ENCODE measurements at regions not wholly inside any gene's neighbourhood (a gene's known extent, or its start where the extent isn't known, plus 50 kb on each side); places are given as distances from the start of the nearest gene placed in this dataset.

- DNase-seq: no peak
Observed at GRCh38 chr2:147495734-147496133, 349.1 kb upstream of the ACVR2A start.

- no peak for DNase-seq
Observed at GRCh38 chr2:147492471-147492870, 352.4 kb upstream of the ACVR2A start.

GRCh38 chr2:147491506-147491905 is 353.3 kb upstream of the ACVR2A start:
- DNase-seq: no peak

- no peak for DNase-seq
Observed at GRCh38 chr2:147490401-147491261, 354.2 kb upstream of the ACVR2A start.

- DNase-seq: no peak
Observed at GRCh38 chr2:147488472-147488871, 356.4 kb upstream of the ACVR2A start.

GRCh38 chr2:147487978-147488289 is 356.9 kb upstream of the ACVR2A start:
- DNase-seq: no peak

- no peak for DNase-seq
Observed at GRCh38 chr2:147487286-147487977, 357.4 kb upstream of the ACVR2A start.

GRCh38 chr2:147485210-147485851 is 359.5 kb upstream of the ACVR2A start:
- DNase-seq: no peak

GRCh38 chr2:147483911-147484310 is 360.9 kb upstream of the ACVR2A start:
- DNase-seq: no peak

GRCh38 chr2:147482916-147483669 is 361.7 kb upstream of the ACVR2A start:
- DNase-seq: no peak

GRCh38 chr2:147482111-147482895 is 362.5 kb upstream of the ACVR2A start:
- no peak for DNase-seq

GRCh38 chr2:147479358-147479757 is 365.5 kb upstream of the ACVR2A start:
- no peak for DNase-seq

GRCh38 chr2:147473075-147473474 is 371.8 kb upstream of the ACVR2A start:
- no peak for DNase-seq

GRCh38 chr2:147471126-147471525 is 373.7 kb upstream of the ACVR2A start:
- no peak for DNase-seq

GRCh38 chr2:147469471-147469870 is 375.4 kb upstream of the ACVR2A start:
- no peak for DNase-seq

GRCh38 chr2:147468963-147469362 is 375.9 kb upstream of the ACVR2A start:
- DNase-seq: no peak

GRCh38 chr2:147468349-147468748 is 376.5 kb upstream of the ACVR2A start:
- DNase-seq: no peak

- DNase-seq: no peak
Observed at GRCh38 chr2:147467441-147467840, 377.4 kb upstream of the ACVR2A start.

- no peak for DNase-seq
Observed at GRCh38 chr2:147464737-147465357, 380.0 kb upstream of the ACVR2A start.

GRCh38 chr2:147463881-147464520 is 380.8 kb upstream of the ACVR2A start:
- DNase-seq: no peak

GRCh38 chr2:147460155-147460554 is 384.7 kb upstream of the ACVR2A start:
- DNase-seq: no peak

Measured in NCI-H524 treated with DMSO at 0.1 percent for 48 hours (cell line).